Testis (tissue), 2 donors: ENCODE measurements at regions not wholly inside any gene's neighbourhood (a gene's known extent, or its start where the extent isn't known, plus 50 kb on each side); places are given as distances from the start of the nearest gene placed in this dataset.

Source experiments
- CTCF ChIP-seq, 3 experiments: fragments of 450-650 bp in 2 of 3; fragments of 200-600 bp in 1 of 3; sonication (generic) in 1 of 3; IDR thresholded peaks; one replicate each; pipeline ENCODE4 v1.5.1; 2016 to 2019; ENCODE audit warnings: antibody characterized with exemption in 3 of 3, mild to moderate bottlenecking in 2 of 3, moderate library complexity in 1 of 3
- POLR2A ChIP-seq: fragments of 450-650 bp; IDR thresholded peaks from one replicate; pipeline ENCODE4 v1.6.1; 2017; ENCODE audit warnings: antibody characterized with exemption, mild to moderate bottlenecking, moderate library complexity

GRCh38 chr4:10811991-10812390 is 127.4 kb upstream of the CLNK start:
- no peak for TF ChIP-seq CTCF (IDR thresholded peaks at IDR 0.05)
- no peak for TF ChIP-seq POLR2A
